Loucy (cell line): ENCODE measurements at regions not wholly inside any gene's neighbourhood (a gene's known extent, or its start where the extent isn't known, plus 50 kb on each side); places are given as distances from the start of the nearest gene placed in this dataset.

ENCODE experiments used
- H2AFZ ChIP-seq: fragments of 200-600 bp; sonication (generic); 2 replicates; pipeline ENCODE4 v1.6.0; 2016; ENCODE audit warnings: antibody characterized with exemption, mild to moderate bottlenecking, low read length, moderate library complexity
- H3F3A ChIP-seq: fragments of 200-600 bp; 2 replicates; pipeline ENCODE4 v1.6.0; 2016; ENCODE audit warnings: antibody characterized with exemption, low read depth, mild to moderate bottlenecking
- H3K27me3 ChIP-seq: fragments of 200-600 bp; sonication (generic); 2 replicates; pipeline ENCODE4 v1.6.1; 2014; ENCODE audit warnings: low read length, mild to moderate bottlenecking; ENCODE audit not compliant: insufficient read depth, poor library complexity, severe bottlenecking
- H3K36me3 ChIP-seq: fragments of 200-600 bp; sonication (generic); 2 replicates; pipeline ENCODE4 v1.6.1; 2016; ENCODE audit warnings: low read length; ENCODE audit not compliant: insufficient read depth
- H3K4me1 ChIP-seq: fragments of 200-600 bp; sonication (generic); 2 replicates; pipeline ENCODE4 v1.5.1; 2014; ENCODE audit warnings: low read length, mild to moderate bottlenecking; ENCODE audit not compliant: insufficient read depth, poor library complexity, severe bottlenecking
- H3K4me2 ChIP-seq: fragments of 200-600 bp; sonication (generic); 2 replicates; pipeline ENCODE4 v1.6.0; 2014; ENCODE audit warnings: antibody characterized with exemption, low read length, low read depth, mild to moderate bottlenecking; ENCODE audit not compliant: poor library complexity, severe bottlenecking
- H3K4me3 ChIP-seq: fragments of 200-600 bp; sonication (generic); 2 replicates; pipeline ENCODE4 v1.5.1; 2014; ENCODE audit warnings: low read length, mild to moderate bottlenecking, mixed read lengths; ENCODE audit not compliant: poor library complexity, severe bottlenecking
- H3K79me2 ChIP-seq: fragments of 200-600 bp; sonication (generic); 2 replicates; pipeline ENCODE4 v1.6.1; 2014; ENCODE audit warnings: low read length; ENCODE audit not compliant: insufficient read depth
- H3K9ac ChIP-seq: fragments of 200-600 bp; sonication (generic); 2 replicates; pipeline ENCODE4 v1.6.0; 2014; ENCODE audit warnings: mild to moderate bottlenecking, low read depth, low read length, moderate library complexity; ENCODE audit not compliant: poor library complexity, severe bottlenecking
- H3K9me2 ChIP-seq: fragments of 200-600 bp; sonication (generic); replicated peaks from 2 replicates; pipeline ENCODE4 v1.6.1; 2016; ENCODE audit warnings: low read depth, low read length, mixed read lengths
- H3K9me3 ChIP-seq: fragments of 200-600 bp; sonication (generic); 2 replicates; pipeline ENCODE4 v1.6.1; 2014; ENCODE audit warnings: mild to moderate bottlenecking, antibody characterized with exemption, low read length, low read depth; ENCODE audit not compliant: insufficient read depth
- H4K20me1 ChIP-seq: fragments of 200-600 bp; sonication (generic); 2 replicates; pipeline ENCODE4 v1.6.0; 2014; ENCODE audit warnings: antibody characterized with exemption, low read length, mild to moderate bottlenecking; ENCODE audit not compliant: insufficient read depth, poor library complexity, severe bottlenecking
- CTCF ChIP-seq: fragments of 200-600 bp; sonication (generic); conservative IDR thresholded peaks from 2 replicates; pipeline ENCODE4 v1.5.1; 2014; ENCODE audit warnings: mild to moderate bottlenecking, antibody characterized with exemption, low read length
- EZH2phosphoT487 ChIP-seq: fragments of 200-600 bp; IDR thresholded peaks from 2 replicates; pipeline ENCODE4 v1.6.1; 2018; ENCODE audit warnings: antibody characterized with exemption, mild to moderate bottlenecking, moderate library complexity, borderline replicate concordance

GRCh38 chr4:28621591-28621990 is 1761.0 kb downstream of the STIM2 start:
- no peak overlapping the region for H3K9ac ChIP-seq
- H3K79me2 ChIP-seq, result no peaks in the 10 kb centered on the region
- H3K9me3 ChIP-seq, result no peaks in the 10 kb centered on the region
- H3K4me1 ChIP-seq, result no peaks in the 10 kb centered on the region
- no peaks in the 10 kb centered on the region for H3F3A ChIP-seq
- TF ChIP-seq EZH2phosphoT487 (no peak), CTCF (no peak)
- H3K27me3 ChIP-seq, result no peaks in the 10 kb centered on the region
- H3K4me2 ChIP-seq, result no peak overlapping the region
- no peaks in the 10 kb centered on the region for H4K20me1 ChIP-seq
- no peaks in the 10 kb centered on the region for H3K36me3 ChIP-seq
- H3K9me2 ChIP-seq, result no peaks in the 10 kb centered on the region
- no peak overlapping the region for H3K4me3 ChIP-seq
- no peak overlapping the region for H2AFZ ChIP-seq

- Histone ChIP-seq H3K36me3 (no peaks in the 10 kb centered on the region), H3K9me3 (no peaks in the 10 kb centered on the region; the same call in 1 of the 2 replicates), H4K20me1 (no peaks in the 10 kb centered on the region), H3K4me1 (no peaks in the 10 kb centered on the region), H2AFZ (no peak overlapping the region), H3K9ac (no peak overlapping the region), H3K79me2 (no peaks in the 10 kb centered on the region), H3K4me2 (no peak overlapping the region), H3K9me2 (no peaks in the 10 kb centered on the region), H3F3A (no peaks in the 10 kb centered on the region), H3K27me3 (no peaks in the 10 kb centered on the region), H3K4me3 (no peak overlapping the region)
- TF ChIP-seq CTCF, result no peak
- no peak for TF ChIP-seq EZH2phosphoT487
Measured at GRCh38 chr4:28636971-28637370, 1776.3 kb downstream of the STIM2 start.

GRCh38 chr4:28639747-28640146 is 1779.1 kb downstream of the STIM2 start:
- H2AFZ ChIP-seq, result no peak overlapping the region
- no peaks in the 10 kb centered on the region for H3K4me1 ChIP-seq
- H3K4me2 ChIP-seq, result no peak overlapping the region
- TF ChIP-seq CTCF (no peak), EZH2phosphoT487 (no peak)
- no peaks in the 10 kb centered on the region for H3F3A ChIP-seq
- no peaks in the 10 kb centered on the region for H3K27me3 ChIP-seq
- no peaks in the 10 kb centered on the region for H4K20me1 ChIP-seq
- no peaks in the 10 kb centered on the region for H3K9me2 ChIP-seq
- no peaks in the 10 kb centered on the region; the same call in 1 of the 2 replicates for H3K9me3 ChIP-seq
- H3K79me2 ChIP-seq, result no peaks in the 10 kb centered on the region
- H3K36me3 ChIP-seq, result no peaks in the 10 kb centered on the region
- no peak overlapping the region for H3K4me3 ChIP-seq
- no peak overlapping the region for H3K9ac ChIP-seq
